ENCODE measurements at regions not wholly inside any gene's neighbourhood (a gene's known extent, or its start where the extent isn't known, plus 50 kb on each side); places are given as distances from the start of the nearest gene placed in this dataset.
"Not testable (repeated sequence)": the region's sequence is repeated elsewhere in the genome, so short reads cannot be mapped to it uniquely, and the experiment has no call there.

DNA sequence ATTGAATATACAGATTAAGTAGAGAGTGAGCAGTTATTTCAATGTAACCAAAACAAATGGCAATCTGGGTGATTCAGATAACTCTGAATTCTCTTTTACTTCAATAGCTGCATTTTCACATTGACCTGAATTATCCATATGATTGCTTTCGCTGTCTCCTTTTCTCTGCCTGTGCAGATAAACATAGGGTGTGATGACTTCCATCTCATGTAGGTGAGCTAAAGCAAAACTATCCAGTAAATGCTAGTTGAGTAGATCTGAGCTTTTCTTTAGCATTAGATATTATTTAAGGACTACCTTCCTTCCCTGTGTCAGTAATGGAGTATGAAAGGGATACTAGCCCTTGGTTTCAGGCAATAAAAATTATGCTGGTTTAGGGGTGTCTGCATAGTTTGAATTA, 288.6 kb downstream of the OXSM start:
- DNase-seq, result no peak

DNA sequence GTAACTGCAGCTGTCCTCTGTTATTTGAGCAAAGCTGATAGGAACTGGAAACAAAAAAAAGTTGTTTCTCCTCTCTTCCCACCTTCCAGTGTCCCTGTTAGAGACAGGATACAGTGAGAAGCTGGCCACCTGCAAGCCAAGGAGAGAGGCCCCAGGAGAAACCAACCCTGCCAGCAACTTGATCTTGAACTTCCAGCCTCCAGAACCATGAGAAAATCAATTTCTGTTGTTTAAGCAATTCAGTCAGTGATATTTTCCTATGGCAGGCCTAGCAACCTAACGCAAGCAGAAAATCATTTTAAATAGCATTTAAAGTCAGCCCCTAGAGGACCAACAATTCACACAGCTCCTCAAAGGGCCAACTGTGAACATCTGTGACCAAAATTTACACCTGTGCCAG, 291.3 kb downstream of the OXSM start:
- no peak for DNase-seq

DNA sequence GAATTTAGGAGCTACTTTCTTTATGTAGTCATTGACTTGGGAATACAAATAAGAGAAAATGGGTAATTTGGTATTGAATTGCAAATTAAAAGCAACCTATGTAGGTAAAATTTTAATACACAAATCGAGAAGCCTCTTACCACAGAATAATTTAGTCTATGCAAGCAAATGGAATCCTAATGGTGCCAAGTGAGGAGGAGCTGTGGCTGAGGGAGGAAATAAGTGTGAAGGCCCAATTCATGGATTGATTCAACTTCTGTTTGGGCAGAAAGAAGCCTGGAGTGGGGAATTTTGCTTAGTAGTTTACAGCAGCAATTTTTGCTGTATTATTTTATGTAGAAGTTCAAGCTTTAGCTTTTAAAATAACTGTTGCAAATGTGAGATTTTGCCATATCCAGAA, 291.9 kb downstream of the OXSM start:
- no peak for DNase-seq

DNA sequence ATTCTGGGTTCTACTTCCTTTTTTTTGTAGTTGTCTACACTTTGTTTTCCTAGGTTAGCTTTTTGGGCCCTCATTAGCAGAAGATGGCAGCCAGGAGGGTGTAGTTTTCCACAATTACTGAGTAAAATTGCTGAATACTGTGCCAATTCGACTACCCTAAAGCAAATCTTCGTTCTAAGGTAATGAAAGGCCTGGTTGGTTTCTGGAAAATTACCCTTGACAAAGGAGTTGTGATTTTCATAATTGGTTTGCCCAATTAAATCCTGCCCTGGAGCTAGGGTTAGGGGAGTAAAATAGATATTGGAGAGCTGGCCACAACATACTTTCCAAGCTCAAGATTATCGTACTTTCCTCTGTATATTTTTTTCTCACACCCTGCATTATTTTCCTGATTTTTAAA, 293.0 kb downstream of the OXSM start:
- DNase-seq, result no peak

DNA sequence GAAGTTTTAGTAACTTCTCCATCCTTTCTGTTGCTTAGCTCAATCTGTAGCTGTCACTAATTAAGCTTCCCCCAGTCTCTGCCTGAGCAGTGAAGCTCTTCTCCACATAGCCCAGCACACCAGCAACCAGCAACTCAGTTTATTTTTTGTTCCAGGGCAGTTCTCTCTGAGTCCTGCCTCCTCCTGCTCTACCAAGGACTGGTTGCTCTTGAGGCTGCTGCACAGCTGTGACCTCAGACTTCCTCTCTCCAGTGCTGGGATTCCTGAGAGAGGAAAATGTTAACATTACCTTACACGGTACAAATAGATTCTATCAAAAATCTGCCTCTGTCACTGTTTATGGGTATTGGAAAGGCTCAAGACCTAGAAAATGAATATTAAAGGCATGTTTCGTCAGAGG, 294.7 kb downstream of the OXSM start:
- DNase-seq, result no peak

DNA sequence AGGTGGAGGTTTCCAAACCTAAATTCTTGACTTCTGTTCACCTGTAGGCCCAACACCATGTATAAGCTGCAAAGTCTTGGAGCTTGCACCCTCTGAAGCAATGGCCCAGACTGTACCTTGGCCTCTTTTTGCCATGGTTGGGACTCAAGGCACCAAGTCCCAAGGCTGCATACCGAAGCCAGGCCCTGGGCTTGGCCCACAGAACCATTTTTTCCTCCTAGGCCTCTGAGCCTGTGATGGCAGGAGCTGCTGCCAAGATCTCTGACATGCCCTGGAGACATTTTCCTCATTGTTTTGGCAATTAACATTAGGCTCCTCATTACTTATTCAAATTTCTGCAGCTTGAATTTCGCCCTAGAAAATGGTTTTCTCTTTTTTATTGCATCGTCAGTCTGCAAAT, 297.9 kb downstream of the OXSM start:
- DNase-seq, result no peak

DNA sequence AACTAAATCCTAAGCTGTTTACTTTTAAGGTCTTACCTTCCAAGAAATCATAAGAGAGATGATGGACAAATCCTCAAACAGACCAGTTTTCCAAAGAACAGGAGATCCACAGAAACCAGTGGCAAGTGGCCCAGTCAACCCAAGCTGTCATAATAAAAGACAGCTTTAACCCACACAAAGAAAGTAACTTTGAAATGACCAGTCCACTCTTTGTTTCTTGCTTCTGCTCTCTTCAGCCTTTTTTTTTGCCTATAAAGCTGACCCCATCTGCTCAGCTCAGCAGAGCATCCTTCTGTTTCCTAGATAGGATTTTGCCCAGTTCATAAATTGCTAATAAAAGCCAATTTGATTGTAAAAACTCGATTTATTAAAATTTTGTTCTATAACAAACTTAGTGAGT, 299.4 kb downstream of the OXSM start:
- DNase-seq, result no peak

DNA sequence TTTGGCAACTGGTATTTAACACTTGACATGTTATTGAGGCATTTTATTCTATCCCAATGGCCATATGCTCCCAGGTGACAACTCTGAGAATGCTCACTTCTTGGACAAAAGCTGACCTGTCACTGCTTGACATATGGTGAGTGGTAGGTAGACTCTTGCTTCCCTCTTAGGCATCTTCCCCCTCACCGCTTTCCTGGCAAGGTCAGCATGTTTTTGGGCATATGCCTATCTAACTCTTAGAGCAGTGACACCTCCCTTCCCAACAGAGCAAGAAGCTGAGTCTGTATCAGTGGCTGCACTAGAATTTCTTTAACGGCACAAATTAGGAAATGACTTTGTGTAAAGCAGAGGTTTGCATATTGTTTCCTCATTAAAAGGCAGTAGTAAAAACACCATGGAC, 300.7 kb downstream of the OXSM start:
- DNase-seq, result no peak

DNA sequence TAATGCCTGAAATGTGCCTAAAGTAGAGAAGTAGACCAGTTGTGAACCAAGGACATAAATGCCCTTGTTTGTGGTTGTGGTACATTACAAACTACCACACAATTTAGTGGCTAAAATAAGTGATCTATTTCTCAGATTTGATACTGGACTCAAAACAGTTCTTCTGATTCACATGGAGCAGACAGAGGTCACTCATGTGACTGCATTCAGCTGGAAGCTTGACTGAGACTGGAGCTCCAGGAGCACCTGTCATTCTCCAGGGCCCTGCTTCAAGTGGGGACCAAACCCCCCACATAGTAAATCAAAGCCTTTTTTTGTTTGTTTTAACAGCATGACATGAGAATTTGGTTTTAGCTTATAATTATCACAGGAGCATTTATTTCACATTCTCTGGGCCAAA, 301.2 kb downstream of the OXSM start:
- no peak for DNase-seq

DNA sequence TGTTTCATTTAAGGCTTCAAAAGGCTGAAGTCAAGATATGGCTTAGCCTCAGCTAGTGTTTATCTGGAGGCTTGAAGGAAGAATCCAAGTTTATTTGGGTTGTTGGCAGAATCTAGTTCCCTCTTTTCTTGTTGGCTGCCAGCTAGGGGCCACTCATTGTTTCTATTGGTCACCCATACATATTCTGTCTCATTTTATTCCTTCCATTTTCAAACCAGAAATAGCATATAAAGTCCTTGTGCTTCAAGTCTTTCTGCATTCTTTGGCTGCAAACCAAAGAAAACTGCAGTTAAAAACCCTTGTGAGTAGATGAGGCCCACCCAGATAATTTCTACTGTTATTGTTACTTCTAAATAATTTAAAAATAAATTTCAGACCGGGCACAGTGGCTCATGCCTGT, 301.7 kb downstream of the OXSM start:
- DNase-seq, result no peak

DNA sequence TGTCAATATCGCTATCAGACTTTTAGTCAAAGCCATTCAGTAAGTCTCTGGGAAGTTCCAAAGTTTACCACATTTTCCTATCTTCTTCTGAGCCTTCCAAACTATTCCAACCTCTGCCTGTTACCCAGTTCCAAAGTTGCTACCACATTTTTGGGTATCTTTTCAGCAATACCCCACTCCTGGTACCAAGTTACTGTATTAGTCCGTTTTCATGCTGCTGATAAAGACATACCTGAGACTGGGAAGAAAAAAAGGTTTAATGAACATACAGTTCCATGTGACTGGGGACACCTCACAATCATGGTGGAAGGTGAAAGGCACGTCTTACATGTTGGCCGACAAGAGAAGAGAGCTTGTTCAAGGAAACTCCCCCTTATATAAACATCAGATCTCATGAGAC, 307.2 kb downstream of the OXSM start:
- DNase-seq, result not testable (repeated sequence)

DNA sequence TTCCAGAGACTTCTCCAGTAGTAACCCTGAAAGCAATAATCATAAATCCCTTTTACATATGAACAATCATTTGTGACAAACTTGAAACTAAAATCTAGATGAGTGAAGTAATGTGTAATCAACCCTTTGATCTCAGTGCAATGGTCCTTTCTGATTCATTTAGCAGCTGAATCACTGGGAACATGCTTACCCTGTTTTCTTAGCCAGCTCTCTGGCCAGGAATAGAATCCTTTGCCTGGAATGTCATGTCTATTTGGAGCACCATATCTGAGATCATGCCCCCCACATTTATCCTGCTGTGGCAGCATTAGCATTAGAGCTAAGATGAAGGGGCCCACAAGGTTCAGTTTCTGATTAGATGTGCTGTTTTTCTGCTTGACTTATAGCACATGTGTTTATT, 309.8 kb downstream of the OXSM start:
- no peak for DNase-seq

DNA sequence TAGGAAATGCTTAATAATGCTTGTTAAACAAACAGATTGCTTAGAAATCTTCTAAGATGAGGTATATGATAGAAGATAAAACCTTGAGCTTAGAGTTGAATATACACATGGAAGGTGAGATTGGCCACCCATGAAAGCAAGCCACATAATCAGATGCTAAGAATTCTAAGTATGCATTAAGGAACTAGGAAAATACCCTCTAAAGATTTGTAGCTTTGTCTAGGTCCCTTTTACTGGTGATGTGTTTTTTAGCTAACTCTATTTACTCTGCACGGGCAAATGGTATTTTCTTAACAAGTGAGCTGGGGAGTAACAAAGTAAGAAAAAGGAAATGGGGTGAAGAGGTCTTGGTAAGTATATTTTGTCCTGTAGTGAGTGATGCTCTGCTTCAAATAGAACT, 310.3 kb downstream of the OXSM start:
- no peak for DNase-seq

DNA sequence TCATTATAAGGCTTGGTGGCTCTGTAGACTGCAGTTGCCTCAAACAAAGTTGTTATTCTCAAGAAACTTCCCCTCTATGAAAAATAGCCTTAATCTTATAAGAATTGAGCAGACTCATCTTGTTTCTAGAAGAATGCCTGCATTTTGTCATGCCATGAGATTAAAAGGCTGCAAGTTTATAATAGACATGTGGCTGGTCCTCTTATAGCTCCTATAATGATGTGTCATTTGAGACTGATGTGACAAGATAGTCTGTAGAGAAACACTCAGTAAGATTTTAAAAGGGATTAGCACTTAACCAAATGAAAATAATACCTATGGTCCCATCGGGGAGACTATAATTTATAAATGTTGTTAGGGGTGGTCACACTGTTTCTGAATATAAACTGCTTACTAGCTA, 312.5 kb downstream of the OXSM start:
- DNase-seq, result no peak

DNA sequence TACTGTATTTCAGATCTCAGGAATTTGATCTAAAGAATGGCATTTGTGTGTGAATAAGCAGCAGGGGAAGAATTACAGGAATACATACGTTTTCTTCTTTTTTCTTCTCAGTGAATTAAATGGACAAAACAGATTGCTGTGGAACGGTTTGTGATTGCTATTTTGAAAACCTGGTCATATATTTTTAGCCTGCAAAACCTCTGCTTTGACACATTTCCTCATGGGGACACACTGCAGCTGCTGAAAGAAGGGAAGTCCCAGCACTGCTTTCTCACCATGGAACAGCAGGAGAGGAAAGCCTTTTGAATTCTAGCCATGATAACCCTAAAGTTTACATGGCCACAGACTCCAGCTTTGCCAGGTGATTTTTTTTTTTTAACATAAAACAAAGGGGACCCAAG, 315.0 kb downstream of the OXSM start:
- DNase-seq, result no peak

DNA sequence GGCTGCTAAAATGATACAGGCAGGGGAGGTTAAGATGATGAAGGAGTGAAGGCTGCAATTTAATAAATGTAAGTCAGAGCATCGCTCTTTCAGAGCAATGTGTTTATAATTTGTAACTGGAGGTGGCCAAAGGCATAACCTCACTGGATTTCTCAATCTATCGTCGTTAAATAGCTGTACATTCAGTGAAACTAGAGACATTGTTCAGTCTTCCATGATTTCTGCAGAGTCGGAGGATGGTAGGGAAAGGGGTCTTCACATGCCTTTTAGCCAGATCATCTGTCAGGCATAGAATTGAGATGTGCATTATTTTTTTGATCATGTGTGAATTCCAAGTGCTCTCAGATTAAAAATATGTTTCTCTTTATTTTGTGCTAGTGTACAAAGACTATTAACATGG, 315.4 kb downstream of the OXSM start:
- no peak for DNase-seq

DNA sequence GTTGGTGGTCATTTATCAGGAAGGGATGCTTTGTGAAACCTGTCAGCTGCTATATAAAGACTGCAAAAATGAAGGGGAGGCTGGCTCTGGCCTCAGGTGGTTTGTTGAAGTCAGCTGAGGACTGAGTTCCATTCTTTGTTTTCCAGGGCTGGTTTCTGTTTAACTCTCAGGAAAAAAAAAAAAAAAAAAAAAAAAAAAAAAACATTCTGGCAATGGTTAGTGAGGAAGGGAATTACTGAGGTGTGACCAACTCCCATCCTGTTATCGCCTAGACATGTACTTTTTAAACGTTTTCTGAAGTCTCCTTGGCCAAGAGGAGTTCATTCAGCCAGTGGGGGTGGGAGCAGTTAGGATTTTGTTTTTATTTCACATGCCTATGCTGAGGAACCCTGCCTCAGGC, 316.3 kb downstream of the OXSM start:
- DNase-seq, result no peak

DNA sequence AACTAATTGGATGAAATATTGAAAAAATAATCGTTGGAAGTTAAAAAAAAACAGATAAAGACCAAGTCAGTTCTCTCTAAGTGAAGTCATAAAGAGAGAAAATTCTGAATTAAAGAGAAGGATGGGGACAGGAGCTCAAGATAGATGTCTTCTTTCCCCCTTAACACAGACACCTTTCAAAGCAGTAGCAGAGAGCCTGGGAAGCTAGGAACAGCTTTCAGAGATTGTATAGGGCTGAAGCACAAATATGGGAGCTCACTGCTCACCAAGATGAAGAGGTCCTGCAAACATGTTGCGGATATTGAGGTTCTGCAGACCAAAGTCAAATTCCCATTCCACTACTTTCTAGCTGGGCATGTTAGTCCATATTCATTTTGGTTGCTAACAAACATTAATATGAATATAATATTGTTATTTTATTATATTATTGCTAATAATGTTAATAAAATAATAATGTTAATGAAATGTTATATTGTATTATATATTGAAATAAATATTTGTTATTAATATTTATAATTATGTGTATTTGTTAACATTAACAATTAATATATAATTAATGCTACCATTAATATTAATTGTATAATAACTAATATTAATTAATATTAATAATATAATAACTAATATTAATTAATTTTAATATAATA, 319.1 kb downstream of the OXSM start:
- DNase-seq, result no peak

DNA sequence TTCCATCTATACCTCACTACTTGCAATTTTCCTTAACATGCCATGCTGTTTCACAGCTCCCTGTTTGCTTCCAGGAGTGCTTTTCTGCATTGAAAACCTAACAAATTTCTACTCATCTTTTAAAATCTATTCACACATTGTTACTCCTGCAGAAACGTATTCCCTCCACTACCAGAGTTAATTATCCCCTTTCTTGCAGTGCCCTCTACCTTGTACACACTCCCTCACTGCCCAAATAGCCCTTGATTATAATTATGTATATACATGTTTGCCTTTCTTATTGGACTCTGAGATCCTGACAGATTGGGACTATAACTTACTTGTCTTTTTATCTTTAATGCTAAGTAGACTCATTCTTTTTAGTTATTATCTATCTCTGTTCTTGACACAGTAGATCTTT, 325.0 kb downstream of the OXSM start:
- no peak for DNase-seq

DNA sequence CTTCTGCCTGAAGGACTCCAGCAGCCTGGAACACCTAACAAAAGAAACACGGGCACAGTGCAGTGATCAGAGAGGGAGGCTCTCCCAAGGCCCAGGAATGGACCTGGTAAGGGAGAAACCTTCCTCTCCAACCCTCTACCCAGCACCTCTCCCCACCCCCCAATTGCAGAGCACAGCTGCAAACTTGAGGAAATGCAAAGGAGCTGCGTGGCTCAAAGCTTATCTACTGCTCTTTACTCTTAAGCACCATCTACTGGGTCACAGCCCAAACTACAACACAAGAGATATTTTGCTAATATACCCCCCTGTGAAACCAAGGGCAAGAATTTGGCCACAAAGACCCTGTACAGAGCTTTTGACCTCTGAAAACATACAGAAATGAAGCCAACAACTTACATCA, 328.3 kb downstream of the OXSM start:
- DNase-seq, result no peak

DNA sequence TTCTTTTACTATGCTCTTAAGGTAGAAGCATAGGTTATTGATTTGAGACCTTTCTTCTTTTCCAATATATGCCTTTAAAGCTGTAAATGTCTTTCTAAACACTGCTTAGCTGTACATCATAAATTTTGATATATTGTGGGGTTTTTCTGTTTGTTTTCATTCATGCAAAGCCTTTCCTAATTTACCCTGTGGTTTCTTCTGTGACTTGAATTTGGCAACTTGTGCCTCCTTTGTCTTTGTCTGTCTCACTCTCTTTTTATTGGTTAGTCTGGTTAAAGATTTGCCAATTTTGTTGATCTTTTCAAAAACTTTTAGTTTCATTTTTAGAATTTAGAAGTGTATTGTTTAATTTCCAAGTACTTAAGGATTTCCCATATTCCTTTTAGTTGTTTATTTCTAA, 343.1 kb downstream of the OXSM start:
- DNase-seq, result no peak

DNA sequence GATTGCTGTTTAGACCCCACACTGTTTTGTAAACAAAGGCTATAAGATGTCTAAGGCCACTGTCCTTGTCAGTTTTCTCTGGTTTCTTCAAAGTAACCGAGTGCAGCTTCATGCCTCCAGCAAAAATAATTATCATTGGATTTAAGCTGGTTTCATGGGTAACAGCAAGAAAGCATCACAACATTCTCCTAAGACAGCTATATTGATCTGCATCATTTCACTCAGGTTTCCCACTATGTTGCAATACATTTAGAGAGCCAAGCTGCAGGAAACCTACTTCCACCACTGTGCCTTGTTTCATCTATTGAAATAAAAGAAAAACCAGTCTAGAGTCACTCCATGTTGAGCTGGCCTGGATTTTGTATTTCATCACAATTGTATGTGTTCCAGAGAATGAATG, 351.4 kb downstream of the OXSM start:
- DNase-seq, result no peak

DNA sequence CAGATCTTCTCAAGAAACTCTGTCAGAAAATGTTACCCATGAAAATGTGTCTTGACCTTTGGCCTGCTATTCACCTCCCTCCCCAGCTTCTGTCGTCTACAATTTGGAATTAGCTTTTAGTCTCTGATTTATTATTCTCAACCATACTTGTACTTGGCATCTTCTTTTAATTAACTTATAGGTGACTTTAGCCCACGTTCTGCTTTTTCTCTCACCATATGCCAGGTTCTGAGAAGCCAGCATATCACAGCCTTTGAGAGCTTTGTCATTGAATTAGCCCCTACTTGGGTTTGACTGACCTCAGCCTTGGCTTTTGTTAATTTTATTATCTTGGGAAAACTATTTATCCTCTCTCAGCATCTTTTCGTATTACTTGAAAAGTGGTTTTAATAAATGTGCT, 355.9 kb downstream of the OXSM start:
- DNase-seq, result no peak

DNA sequence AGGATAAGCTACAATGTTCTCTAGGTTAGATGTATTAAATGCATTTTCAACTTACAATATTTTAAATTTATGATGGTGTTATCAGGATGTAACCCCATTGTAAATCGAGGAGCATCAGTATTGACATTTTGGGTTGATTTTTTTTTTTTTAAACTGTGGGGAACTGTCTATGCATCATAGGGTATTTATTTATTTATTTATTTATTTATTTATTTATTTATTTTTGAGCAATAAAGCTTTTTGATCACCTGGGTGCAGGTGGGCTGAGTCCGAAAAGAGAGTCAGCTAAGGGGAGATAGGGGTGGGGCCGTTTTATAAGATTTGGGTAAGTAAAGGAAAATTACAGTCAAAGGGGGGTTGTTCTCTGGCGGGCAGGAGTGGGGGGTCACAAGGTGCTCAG, 367.5 kb downstream of the OXSM start:
- DNase-seq, result not testable (repeated sequence)

DNA sequence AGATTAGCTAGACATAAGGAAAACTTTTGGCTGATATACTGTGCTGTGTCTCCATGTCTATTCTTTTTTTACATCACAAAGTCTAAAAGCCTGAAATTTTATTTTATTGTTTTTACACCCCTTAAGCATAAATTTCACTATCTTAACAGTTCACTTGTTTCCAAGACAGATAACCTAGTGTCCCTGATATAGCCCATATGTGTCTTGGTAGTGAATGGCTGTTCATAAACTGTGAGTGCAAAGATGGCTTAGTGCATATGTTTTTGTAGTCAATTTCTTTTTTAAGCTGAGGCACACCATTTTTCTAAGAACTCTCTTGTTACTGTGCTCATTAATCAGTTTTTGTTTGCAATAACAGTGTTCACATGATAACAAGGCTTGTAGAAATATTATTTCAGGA, 381.1 kb downstream of the OXSM start:
- DNase-seq, result no peak

DNA sequence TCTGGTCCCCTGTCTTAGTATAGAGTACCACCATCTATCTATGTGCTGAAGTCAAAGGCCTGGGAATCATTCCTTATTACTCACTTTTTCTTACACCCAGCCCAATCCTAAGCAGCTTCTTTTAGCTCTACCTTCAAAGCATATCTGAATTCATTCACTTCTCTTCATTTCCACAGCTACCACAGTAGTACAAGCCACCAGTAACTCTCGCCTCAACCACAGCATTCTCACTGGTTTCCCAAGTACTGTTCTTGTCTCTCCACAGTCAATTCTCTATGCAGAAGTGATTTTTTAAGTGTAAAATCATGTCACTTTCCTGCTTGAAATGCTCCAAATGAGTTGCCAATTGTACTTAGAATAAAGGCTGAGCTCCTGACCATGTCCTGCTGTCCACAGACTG, 401.7 kb downstream of the OXSM start:
- no peak for DNase-seq
